RWPE2 (cell line): ENCODE measurements at regions not wholly inside any gene's neighbourhood (a gene's known extent, or its start where the extent isn't known, plus 50 kb on each side); places are given as distances from the start of the nearest gene placed in this dataset.

Experiments
- ATAC-seq: fragments of 200-7000 bp; cut with Tn5 transposase; 3 replicates; pipeline ENCODE4 v1.9.1; 2021; ENCODE audit warnings: low read depth
- DNase-seq: peaks from one replicate; pipeline ENCODE4 v3.0.0-alpha.2; 2020; ENCODE audit warnings: low spot score
- H3K27ac ChIP-seq: fragments of 450-650 bp; 2 replicates; pipeline ENCODE4 v1.5.1; 2017; ENCODE audit warnings: mild to moderate bottlenecking; ENCODE audit not compliant: poor library complexity, severe bottlenecking
- H3K27me3 ChIP-seq: fragments of 250-450 bp; sonication (Bioruptor Pico); 2 replicates; pipeline ENCODE4 v1.5.1; 2021; ENCODE audit warnings: mild to moderate bottlenecking, moderate library complexity; ENCODE audit not compliant: insufficient read depth, poor library complexity, severe bottlenecking
- H3K36me3 ChIP-seq: fragments of 250-450 bp; sonication (Bioruptor Pico); 2 replicates; pipeline ENCODE4 v1.5.1; 2020; ENCODE audit warnings: low read depth, mild to moderate bottlenecking, moderate library complexity
- H3K4me1 ChIP-seq: fragments of 250-450 bp; sonication (Bioruptor Pico); 2 replicates; pipeline ENCODE4 v1.5.1; 2021; ENCODE audit warnings: mild to moderate bottlenecking, moderate library complexity; ENCODE audit not compliant: insufficient read depth, poor library complexity, severe bottlenecking
- H3K4me3 ChIP-seq: fragments of 250-450 bp; sonication (Bioruptor Pico); 2 replicates; pipeline ENCODE4 v1.5.1; 2021; ENCODE audit warnings: mild to moderate bottlenecking, moderate library complexity; ENCODE audit not compliant: severe bottlenecking
- H3K9me3 ChIP-seq: fragments of 250-450 bp; sonication (Bioruptor Pico); 2 replicates; pipeline ENCODE4 v1.5.1; 2021; ENCODE audit warnings: mild to moderate bottlenecking, moderate library complexity; ENCODE audit not compliant: severe bottlenecking
- TF ChIP-seq, protein P1 (sequence below): fragments of 450-650 bp; IDR thresholded peaks from one replicate; pipeline ENCODE4 v1.5.1; 2017; ENCODE audit warnings: mild to moderate bottlenecking, moderate library complexity; ENCODE audit not compliant: poor library complexity, severe bottlenecking

DNA sequence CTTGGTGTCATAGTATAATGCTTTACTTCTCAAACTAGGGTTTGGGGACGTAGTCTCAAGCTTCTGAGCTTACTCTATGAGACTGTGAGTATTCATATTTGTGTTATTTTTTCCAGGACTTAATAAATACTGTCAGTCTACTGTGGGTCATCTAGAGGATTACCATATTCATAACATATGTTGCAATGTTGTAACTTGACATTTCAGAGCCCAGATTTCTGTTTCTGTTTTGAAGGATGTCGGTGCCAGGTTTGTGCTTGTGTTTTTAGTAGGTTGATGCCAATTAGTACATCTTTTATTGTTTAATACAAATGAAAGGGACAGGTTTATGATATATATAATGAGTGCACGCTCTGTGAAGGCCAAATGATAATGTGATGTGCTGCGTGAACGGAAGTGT, 69.6 kb downstream of the SPANXN4 start:
- Histone ChIP-seq H3K27me3 (no peaks in the 10 kb centered on the region), H3K36me3 (no peaks in the 10 kb centered on the region), H3K9me3 (no peaks in the 10 kb centered on the region), H3K4me3 (no peak overlapping the region), H3K27ac (no peak overlapping the region), H3K4me1 (no peaks in the 10 kb centered on the region)
- TF ChIP-seq, protein P1, sequence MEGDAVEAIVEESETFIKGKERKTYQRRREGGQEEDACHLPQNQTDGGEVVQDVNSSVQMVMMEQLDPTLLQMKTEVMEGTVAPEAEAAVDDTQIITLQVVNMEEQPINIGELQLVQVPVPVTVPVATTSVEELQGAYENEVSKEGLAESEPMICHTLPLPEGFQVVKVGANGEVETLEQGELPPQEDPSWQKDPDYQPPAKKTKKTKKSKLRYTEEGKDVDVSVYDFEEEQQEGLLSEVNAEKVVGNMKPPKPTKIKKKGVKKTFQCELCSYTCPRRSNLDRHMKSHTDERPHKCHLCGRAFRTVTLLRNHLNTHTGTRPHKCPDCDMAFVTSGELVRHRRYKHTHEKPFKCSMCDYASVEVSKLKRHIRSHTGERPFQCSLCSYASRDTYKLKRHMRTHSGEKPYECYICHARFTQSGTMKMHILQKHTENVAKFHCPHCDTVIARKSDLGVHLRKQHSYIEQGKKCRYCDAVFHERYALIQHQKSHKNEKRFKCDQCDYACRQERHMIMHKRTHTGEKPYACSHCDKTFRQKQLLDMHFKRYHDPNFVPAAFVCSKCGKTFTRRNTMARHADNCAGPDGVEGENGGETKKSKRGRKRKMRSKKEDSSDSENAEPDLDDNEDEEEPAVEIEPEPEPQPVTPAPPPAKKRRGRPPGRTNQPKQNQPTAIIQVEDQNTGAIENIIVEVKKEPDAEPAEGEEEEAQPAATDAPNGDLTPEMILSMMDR, result no peak
- ATAC-seq (no peak), DNase-seq (no peak)

DNA sequence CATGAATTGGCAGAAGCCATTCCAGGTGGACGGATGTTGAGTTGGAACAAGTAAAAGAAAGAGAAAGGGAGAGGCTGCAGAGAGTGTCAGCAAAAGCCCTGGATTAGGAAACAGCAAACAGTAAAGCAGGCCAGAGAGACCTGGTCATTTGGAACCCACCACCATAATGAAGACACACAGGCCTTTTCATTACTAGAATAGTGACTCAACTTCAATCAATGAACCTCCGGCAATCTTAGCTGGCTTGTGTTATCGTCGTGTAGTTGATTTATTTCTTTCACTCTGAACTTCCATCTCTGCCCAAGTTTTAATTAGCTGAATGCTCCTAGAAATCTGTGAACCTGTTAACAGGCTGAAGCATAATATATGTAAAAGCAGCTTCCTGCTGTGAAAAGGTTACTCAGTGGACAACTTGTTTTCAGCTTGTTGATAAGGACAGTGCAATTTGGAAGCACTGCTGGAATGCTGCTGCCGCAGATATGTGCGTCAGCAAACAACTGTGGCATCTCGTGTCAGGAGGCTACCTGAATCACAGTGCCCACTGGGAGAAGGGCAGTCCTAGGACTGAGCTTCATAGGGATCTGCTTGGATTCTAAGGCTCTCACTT, 68.8 kb downstream of the SPANXN4 start:
- TF ChIP-seq, protein P1, result no peak
- H3K9me3 ChIP-seq, result no peaks in the 10 kb centered on the region
- H3K4me1 ChIP-seq, result no peaks in the 10 kb centered on the region
- ATAC-seq, result no peak
- no peaks in the 10 kb centered on the region for H3K27me3 ChIP-seq
- no peaks in the 10 kb centered on the region for H3K36me3 ChIP-seq
- H3K4me3 ChIP-seq, result no peak overlapping the region
- DNase-seq, result no peak
- no peak overlapping the region for H3K27ac ChIP-seq
